LNCAP (cell line): ENCODE measurements at regions not wholly inside any gene's neighbourhood (a gene's known extent, or its start where the extent isn't known, plus 50 kb on each side); places are given as distances from the start of the nearest gene placed in this dataset.

Experiments
- CTCF ChIP-seq: fragments of 450-650 bp; IDR thresholded peaks from 2 replicates; pipeline ENCODE4 v1.5.1; 2017; ENCODE audit warnings: mild to moderate bottlenecking

GRCh38 chr10:29840516-29841276 is 205.9 kb upstream of the SVIL start:
- TF ChIP-seq CTCF, result no peak

GRCh38 chr10:29839826-29840515 is 205.2 kb upstream of the SVIL start:
- TF ChIP-seq CTCF, result no peak

GRCh38 chr10:29838539-29838938 is 203.8 kb upstream of the SVIL start:
- TF ChIP-seq CTCF, result no peak

GRCh38 chr10:29837586-29837985 is 202.8 kb upstream of the SVIL start:
- no peak for TF ChIP-seq CTCF

- TF ChIP-seq CTCF, result no peak
Measured at GRCh38 chr10:29836396-29836795, 201.6 kb upstream of the SVIL start.

- no peak for TF ChIP-seq CTCF
Measured at GRCh38 chr10:29835055-29835454, 200.3 kb upstream of the SVIL start.

- TF ChIP-seq CTCF, result no peak
Measured at GRCh38 chr10:29830531-29831512, 196.1 kb upstream of the SVIL start.
